Hematopoietic multipotent progenitor cell treated with erythropoietin and hydrocortisone succinate and interleukin-3 and kit ligand, for 15 days (in vitro differentiated cells): ENCODE measurements at regions not wholly inside any gene's neighbourhood (a gene's known extent, or its start where the extent isn't known, plus 50 kb on each side); places are given as distances from the start of the nearest gene placed in this dataset.
"Not testable (repeated sequence)": the region's sequence is repeated elsewhere in the genome, so short reads cannot be mapped to it uniquely, and the experiment has no call there.

Experiments
- DNase-seq: peaks from one replicate; pipeline ENCODE4 v3.0.0-alpha.2; 2015; ENCODE audit warnings: low spot score

GRCh38 chr14:87629788-87630187 lies 363.2 kb downstream of the GALC start:
- no peak for DNase-seq

GRCh38 chr14:87628780-87629179 lies 364.2 kb downstream of the GALC start:
- no peak for DNase-seq

- no peak for DNase-seq
Measured at GRCh38 chr14:87628129-87628528, 364.9 kb downstream of the GALC start.

- DNase-seq, result no peak
Measured at GRCh38 chr14:87626266-87626665, 366.7 kb downstream of the GALC start.

GRCh38 chr14:87623616-87624015 lies 369.4 kb downstream of the GALC start:
- no peak for DNase-seq

DNA sequence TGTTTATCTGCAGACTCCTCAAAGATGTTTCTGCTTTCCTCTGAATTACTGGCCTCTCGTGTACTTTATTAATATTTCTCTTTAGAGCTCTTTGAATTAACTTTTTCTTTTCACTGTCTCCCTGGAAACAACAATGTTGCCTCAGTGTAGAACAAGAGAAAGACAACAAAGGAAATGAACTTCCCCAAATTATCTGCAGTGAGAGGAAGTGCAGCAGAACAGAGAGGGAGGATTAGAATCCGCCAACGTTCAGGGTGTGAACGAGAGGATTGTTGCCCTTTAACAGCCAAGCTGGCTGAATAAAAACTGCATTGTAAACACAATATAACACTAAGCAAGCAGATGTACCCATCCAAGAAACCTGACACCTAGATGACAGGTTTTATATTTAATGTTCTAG lies 375.9 kb downstream of the GALC start:
- DNase-seq, result no peak

DNA sequence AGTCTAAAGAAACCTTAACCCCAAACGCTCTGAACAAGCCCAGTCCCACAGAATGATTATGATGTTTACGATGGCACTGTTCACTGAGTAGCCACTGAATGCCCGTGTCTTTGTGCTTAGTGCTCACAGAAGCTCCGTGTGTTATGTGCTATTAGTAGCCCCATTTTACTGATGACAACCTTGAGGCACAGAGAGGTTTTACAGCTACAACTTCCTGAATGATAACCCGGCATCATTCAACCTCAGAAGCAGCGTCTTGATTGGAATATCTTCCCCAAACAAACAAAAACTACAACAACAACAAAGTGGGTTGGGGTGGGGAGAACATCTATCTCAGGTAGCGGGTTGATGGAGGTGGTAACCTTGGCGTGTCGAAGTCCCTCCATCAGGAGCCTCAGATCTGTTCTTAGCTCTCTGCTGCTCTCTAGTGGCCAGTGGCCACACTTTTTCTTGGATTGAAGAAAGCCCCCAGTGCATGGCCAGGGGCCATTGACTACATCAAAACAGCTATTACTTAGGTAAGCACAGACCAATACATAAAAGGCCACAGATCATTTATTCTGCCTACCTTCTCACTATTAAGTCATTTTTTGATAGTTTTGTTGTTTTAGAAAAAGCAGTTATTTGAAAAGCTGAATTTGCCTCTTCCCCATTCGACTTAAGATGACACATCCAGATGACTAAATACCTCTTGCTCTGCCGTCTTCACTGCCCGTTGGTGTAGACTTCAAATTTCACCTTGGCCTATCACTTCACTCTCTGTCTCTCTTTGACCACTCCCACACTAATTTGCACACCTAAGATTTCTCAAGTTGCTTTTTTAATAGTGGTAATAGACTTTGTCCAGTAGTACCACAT lies 376.9 kb downstream of the GALC start:
- peak; percentile 23 for DNase-seq

DNA sequence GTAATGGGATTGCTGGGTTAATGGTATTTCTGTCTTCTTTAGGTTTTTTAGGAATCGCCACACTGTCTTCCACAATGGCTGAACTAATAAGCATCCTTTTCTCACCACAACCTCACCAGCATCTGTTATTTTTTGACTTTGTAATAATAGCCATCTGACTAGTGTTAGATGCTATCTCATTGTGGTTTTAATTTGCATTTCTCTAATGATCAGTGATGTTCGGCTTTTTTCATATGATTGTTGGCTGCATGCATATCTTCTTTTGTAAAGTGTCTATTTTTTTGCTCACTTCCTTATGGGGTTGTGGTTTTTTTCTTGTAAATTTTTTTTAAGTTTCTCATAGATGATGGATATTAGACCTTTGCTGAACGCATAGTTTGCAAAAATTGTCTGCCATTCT lies 377.9 kb downstream of the GALC start:
- no peak for DNase-seq

DNA sequence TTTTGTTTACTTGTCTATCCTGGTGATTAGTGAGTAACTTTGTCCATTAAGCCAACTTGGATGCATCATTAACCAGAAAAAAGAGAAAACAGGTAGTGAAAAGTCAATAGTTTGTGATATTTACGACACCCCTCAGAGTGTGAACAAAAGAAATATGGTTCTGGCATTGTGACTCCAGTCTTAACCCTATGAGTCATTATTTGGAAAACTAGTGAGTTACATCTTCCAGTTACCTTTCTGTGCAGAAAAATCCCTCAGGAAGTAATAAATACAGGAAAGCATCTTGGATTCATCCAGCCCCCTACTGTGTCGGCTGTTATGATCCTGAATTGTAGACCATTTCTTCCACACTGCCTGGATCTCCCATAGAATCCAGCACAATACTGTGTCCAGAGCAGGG lies 379.1 kb downstream of the GALC start:
- DNase-seq, result no peak

- DNase-seq, result not testable (repeated sequence)
Measured at GRCh38 chr14:87607056-87607455, 385.9 kb downstream of the GALC start.

DNA sequence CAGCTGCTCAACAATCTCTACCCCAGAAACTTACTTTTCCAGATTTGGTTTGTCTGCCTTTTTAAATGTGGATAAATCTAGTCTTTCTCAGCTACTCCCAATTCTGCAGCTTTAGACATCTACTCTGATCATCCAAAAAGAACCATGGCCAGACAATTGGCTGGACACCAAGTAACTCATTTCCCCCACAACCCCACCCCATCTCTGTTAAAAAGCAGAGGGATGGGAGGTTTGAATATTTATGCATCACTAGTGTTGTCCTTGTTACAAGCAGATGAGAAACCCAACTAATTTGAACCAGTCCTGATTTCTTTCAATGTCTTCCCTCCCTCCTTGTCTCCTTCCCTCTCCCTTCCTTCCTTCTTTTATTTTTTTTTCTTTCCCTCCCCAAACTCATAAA lies 391.9 kb downstream of the GALC start:
- no peak for DNase-seq

DNA sequence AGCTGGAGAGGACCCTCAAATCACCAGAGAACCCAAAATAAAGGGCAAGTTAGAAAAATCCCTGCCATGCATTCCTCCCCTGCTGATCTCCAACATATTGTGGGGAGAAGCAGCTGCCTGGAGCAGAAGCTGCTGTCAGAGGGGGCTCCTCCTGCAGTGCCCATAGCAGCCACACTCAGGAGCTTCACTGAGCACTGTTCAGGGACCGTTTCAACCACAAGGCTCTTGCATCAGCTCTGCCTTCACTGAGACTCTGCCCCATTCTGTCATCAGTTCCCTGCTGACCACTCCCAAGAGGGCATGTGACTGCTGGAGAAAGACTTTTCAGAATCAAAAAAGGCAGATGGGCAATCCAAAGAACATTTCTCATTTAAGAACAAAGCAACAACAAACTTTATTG lies 392.7 kb downstream of the GALC start:
- no peak for DNase-seq

DNA sequence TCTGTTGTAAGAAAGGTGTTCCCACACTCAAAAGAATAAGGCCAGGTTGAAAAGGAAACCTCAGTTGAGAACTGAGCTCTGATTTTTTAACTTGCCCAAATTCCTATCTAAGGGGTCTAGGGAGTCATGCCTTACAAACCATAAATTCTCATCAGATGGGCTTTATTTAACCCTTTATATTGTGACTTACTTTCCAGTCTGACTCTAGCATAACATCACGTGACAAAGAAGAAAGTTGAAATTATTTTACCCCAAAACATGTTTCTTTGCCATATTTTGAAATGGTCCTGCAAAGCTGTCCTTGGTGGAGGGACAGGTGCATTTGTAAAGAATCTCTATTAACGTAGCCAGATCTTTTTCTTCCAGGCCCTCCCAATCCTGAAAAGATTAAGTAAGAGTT lies 411.7 kb downstream of the GALC start:
- DNase-seq, result no peak

DNA sequence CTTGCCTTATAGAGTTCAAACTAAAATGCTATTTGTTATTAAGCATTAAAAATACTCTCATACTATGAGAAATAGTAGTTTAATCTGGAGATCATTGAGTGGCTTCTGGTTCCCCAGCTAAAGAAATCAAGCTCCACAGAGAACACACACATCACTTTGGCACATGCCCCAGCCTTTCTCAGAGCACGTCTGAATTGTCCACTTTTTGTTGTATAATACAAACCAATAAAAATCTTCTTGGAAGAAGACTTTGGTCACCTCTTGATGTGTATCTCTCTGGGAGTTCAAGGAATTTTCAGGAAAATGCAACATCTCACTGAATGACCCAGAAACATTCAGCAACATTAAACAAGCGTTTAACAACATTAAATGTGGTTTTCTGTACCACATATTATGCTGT lies 413.9 kb downstream of the GALC start:
- DNase-seq, result no peak

GRCh38 chr14:87575378-87575777 lies 417.6 kb downstream of the GALC start:
- no peak for DNase-seq

DNA sequence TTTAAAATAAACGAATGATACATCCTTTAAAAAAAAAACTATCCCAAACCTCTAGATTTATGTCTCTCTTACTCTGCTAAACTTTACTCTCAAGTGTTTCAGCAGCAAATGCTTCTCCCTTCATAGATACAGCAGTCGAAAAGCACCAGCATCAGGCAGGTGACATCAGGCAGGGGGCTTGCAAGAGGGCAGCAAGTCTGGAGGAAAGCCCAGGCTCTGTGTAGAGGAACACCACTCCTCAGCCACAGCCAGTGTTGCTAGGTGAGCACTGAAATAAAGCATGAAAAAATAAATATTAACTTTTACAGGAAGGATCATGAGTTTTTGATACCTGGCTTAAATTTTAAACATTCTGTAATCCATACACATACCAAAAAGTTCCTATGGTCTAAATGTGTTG lies 419.4 kb downstream of the GALC start:
- no peak for DNase-seq

DNA sequence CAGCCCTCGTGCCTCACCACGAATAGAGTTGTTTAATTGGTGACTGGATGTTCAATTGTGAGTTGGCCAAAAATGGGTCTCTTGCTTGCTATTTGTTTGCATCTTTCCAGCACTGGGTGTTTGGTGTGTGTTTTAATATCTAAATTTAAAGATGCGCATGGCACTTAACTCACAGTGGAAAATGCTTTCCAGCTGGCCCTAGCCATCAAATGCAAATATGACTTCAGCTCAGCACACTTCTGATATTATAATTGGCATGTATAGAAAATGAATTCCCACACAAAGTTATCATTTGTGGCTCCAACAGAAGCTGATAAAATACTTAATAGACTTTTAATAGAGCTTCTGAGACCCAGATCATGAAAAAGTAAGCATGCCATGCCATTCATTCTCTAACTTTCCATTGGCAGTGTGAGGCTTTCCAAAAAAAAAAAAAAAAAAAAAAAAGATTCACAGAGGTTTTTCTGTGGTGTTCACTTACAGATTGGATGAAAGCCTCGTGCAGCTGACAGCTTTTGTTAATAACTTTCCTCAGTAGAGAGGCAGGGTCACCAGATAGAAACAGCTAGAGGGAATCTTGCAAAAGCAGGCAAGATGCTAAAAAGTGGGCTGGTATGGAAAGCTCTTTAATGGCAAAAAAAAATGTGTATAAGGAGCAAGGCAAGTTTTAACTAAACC lies 425.2 kb downstream of the GALC start:
- DNase-seq, result no peak

- no peak for DNase-seq
Measured at GRCh38 chr14:87566991-87567390, 426.0 kb downstream of the GALC start.

GRCh38 chr14:87547536-87547935 lies 445.4 kb downstream of the GALC start:
- DNase-seq, result no peak

DNA sequence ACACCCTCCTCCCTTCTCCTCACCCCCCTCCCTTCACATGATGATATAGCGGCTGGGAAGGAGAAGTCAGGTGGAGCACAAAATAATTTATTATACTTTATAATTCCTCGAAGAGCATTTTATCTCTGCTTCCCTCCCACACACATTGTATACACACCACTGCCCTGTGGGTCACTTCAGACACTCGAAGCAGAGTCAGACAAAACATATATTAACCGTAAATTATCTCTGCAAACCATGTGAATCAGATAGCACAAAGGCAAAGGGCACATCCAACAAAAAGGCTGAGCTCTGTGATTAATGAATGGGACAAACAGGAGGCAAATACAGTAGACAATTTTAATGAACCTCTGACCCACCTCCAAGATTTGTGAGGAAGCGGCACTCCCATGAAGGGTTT lies 450.7 kb downstream of the GALC start:
- no peak for DNase-seq

DNA sequence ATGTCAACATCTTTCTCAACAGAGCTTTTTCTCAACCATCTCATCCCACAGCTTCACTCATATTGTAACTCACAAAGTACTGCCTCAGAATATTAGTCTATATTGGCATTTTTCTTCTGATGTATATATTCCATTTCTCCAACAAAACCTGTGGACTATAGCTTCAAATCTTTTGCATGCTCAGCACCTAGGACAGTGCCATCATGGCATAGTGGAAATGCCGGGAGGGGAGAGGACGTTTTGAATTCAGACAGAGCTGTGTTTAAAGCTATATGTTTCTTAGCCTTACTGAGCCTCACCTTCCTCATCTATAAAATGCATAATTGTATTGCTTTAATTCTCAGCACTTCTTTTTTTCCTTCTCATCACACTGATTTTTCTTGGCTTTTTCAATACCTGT lies 452.6 kb downstream of the GALC start:
- no peak for DNase-seq

- no peak for DNase-seq
Measured at GRCh38 chr14:87529081-87529480, 463.9 kb downstream of the GALC start.

DNA sequence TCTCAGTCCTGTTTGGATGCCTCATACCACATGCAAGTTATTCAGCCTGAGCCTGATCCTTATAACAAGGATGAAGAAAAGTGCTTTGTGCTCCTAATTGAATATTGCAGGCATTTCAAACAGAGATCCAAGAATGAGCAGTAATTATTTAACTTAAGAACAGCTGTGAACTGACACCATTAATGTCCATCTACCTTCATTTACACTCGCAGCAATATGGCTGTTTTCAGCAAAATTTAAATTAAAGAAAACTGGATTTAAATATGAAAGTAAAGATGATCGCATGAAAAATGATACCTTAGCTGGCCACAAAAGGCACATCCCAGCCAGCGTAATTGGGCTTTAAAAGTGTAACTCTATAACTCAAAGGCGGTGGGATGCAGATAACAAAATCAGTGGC lies 466.3 kb downstream of the GALC start:
- DNase-seq, result no peak

- DNase-seq, result no peak
Measured at GRCh38 chr14:87524011-87524410, 469.0 kb downstream of the GALC start.
